Spleen (tissue), 7 donors: ENCODE measurements at regions not wholly inside any gene's neighbourhood (a gene's known extent, or its start where the extent isn't known, plus 50 kb on each side); places are given as distances from the start of the nearest gene placed in this dataset.

Source experiments
- POLR2A ChIP-seq, 3 donors: fragments of 450-650 bp; IDR thresholded peaks; one replicate each; pipeline ENCODE4 v1.5.1; 2017; ENCODE audit warnings: antibody characterized with exemption in 3 of 3, mild to moderate bottlenecking in 1 of 3
- TF ChIP-seq, protein P1 (sequence below), 11 experiments: fragments of 200-600 bp in 7 of 11; fragments of 450-650 bp in 4 of 11; sonication (generic) in 4 of 11; IDR thresholded peaks in 8 of 11; conservative IDR thresholded peaks in 3 of 11; 1 replicate in 7 of 11; 2 replicates in 4 of 11; pipeline versions ENCODE4 v1.4.0 to v1.8.0; 2016 to 2021; ENCODE audit warnings: antibody characterized with exemption in 11 of 11, inconsistent platforms in 4 of 11, mild to moderate bottlenecking in 1 of 11
- donor health status: DM: no; HTN: no; CAD: no; lungs with moderate emphysema.
- donor health status: DM: no; HTN: no; CAD: no.
- donor health status: DM: no; HTN: no; CAD: no.

GRCh38 chr6:165822501-165822900 lies 159.5 kb upstream of the PDE10A start:
- TF ChIP-seq POLR2A (IDR thresholded peaks at IDR 0.05): no peak
- TF ChIP-seq, protein P1, sequence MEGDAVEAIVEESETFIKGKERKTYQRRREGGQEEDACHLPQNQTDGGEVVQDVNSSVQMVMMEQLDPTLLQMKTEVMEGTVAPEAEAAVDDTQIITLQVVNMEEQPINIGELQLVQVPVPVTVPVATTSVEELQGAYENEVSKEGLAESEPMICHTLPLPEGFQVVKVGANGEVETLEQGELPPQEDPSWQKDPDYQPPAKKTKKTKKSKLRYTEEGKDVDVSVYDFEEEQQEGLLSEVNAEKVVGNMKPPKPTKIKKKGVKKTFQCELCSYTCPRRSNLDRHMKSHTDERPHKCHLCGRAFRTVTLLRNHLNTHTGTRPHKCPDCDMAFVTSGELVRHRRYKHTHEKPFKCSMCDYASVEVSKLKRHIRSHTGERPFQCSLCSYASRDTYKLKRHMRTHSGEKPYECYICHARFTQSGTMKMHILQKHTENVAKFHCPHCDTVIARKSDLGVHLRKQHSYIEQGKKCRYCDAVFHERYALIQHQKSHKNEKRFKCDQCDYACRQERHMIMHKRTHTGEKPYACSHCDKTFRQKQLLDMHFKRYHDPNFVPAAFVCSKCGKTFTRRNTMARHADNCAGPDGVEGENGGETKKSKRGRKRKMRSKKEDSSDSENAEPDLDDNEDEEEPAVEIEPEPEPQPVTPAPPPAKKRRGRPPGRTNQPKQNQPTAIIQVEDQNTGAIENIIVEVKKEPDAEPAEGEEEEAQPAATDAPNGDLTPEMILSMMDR (IDR thresholded peaks at IDR 0.05 in 8 of 11, conservative IDR thresholded peaks at IDR 0.05 in 3 of 11): no peak
